H1 (cell line): ENCODE measurements at regions not wholly inside any gene's neighbourhood (a gene's known extent, or its start where the extent isn't known, plus 50 kb on each side); places are given as distances from the start of the nearest gene placed in this dataset.

Experiments used
- BACH1 ChIP-seq: IDR thresholded peaks from 2 replicates; pipeline ENCODE4 v1.6.1; 2012; ENCODE audit warnings: low read length, improper control_type of control experiment
- PHF8 ChIP-seq: fragments of 200-600 bp; sonication (generic); conservative IDR thresholded peaks from 2 replicates; pipeline ENCODE4 v1.7.1; 2012; ENCODE audit warnings: low read depth, mild to moderate bottlenecking, inconsistent platforms, low read length, moderate library complexity
- POU5F1 ChIP-seq: IDR thresholded peaks from 2 replicates; pipeline ENCODE4 v1.6.1; 2011; ENCODE audit warnings: low read depth, mild to moderate bottlenecking, low read length, moderate library complexity
- SAP30 ChIP-seq: fragments of 300-600 bp; sonication (generic); IDR thresholded peaks from 2 replicates; pipeline ENCODE4 v1.7.1; 2012; ENCODE audit warnings: low read length, moderate library complexity, mild to moderate bottlenecking, inconsistent platforms; ENCODE audit not compliant: insufficient read depth, insufficient replicate concordance
- TF ChIP-seq, protein P1 (sequence below): IDR thresholded peaks from 2 replicates; pipeline ENCODE4 v1.6.1; 2011; ENCODE audit warnings: low read depth, mild to moderate bottlenecking, low read length; ENCODE audit not compliant: insufficient read depth

DNA sequence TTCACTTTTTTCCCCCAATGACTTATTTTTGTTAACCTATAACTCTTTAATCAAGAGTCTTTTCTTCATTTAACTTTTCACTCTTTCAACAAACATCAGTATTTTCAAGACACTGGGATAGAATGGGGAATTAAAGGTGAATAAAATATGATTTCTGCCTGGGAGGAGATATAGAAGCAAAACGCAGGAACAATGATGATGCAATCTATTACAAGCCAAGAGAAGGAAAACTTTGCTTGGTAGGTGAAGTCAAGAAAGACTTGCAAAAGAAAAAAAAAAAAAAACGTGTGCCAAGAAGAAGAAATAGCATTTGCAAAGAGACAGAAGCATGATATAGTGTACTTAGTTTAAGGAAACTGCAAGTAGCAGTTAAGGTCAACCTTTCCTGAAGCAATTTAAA, 207.3 kb upstream of the KCNH7 start (continued):
- TF ChIP-seq SAP30, result no peak
- no peak for TF ChIP-seq PHF8
- TF ChIP-seq, protein P1, sequence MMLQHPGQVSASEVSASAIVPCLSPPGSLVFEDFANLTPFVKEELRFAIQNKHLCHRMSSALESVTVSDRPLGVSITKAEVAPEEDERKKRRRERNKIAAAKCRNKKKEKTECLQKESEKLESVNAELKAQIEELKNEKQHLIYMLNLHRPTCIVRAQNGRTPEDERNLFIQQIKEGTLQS, result no peak
- TF ChIP-seq POU5F1, result no peak
- no peak for TF ChIP-seq BACH1
- TF ChIP-seq, all 59 proteins: peak for 0
